ENCODE measurements at regions not wholly inside any gene's neighbourhood (a gene's known extent, or its start where the extent isn't known, plus 50 kb on each side); places are given as distances from the start of the nearest gene placed in this dataset.

DNA sequence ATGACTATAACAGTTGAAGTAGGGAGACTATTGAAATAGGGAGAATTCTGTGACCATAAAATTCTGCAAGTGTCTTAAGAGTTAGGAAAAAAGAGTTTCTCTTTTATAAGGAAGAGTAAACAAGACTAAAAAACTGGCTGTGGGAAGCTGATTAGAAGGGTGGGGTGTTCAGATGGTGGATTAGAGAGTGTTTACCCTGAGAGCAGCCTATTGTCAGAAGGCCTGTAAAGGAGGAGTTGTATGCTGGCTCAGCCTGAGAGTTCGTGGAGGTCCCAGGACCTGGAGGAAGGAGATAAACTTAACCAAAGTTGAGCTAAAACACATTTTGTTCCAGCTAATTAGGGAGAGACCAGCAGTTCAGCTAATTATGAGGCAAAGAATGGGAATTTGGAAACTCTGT is 629.7 kb downstream of the PCDH7 start:
- POLR2A ChIA-PET = no interaction called here
- intact Hi-C loops (cut with micrococcal nuclease; ENCODE audit: unreplicated experiment) = no loop called here

DNA sequence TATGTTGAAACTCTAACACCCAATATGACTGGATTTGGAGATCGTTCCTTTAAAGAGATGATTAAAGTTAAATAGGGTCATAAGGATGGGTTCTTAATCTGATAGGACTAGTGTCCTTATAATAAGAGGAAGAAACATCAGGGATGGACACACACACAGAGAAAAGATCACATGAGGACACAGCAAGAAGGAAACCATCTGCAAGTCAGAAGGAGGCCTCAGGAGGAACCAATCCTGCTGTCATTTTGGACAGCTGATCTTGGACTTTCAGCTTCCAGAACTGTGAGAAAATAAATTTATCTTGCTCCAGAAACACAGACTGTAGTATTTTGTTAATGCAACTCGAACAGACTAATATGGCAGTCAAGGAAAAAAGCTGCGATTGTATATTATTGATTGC is 631.5 kb downstream of the PCDH7 start:
- TF ChIP-seq TCF7L2 (IDR thresholded peaks at IDR 0.05; ENCODE audit: low read depth, low read length) (no peak), POLR2AphosphoS5 (IDR thresholded peaks at IDR 0.05; ENCODE audit: low read depth, low read length) (no peak), SIN3A (IDR thresholded peaks at IDR 0.05; ENCODE audit: borderline replicate concordance, insufficient read depth, low read depth, low read length) (no peak), CTCF (IDR thresholded peaks at IDR 0.05) (no peak)
- TF ChIP-seq, protein P1, sequence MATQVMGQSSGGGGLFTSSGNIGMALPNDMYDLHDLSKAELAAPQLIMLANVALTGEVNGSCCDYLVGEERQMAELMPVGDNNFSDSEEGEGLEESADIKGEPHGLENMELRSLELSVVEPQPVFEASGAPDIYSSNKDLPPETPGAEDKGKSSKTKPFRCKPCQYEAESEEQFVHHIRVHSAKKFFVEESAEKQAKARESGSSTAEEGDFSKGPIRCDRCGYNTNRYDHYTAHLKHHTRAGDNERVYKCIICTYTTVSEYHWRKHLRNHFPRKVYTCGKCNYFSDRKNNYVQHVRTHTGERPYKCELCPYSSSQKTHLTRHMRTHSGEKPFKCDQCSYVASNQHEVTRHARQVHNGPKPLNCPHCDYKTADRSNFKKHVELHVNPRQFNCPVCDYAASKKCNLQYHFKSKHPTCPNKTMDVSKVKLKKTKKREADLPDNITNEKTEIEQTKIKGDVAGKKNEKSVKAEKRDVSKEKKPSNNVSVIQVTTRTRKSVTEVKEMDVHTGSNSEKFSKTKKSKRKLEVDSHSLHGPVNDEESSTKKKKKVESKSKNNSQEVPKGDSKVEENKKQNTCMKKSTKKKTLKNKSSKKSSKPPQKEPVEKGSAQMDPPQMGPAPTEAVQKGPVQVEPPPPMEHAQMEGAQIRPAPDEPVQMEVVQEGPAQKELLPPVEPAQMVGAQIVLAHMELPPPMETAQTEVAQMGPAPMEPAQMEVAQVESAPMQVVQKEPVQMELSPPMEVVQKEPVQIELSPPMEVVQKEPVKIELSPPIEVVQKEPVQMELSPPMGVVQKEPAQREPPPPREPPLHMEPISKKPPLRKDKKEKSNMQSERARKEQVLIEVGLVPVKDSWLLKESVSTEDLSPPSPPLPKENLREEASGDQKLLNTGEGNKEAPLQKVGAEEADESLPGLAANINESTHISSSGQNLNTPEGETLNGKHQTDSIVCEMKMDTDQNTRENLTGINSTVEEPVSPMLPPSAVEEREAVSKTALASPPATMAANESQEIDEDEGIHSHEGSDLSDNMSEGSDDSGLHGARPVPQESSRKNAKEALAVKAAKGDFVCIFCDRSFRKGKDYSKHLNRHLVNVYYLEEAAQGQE (IDR thresholded peaks at IDR 0.05; ENCODE audit: insufficient read depth in 1 of 2, low read depth in 2 of 2, low read length in 1 of 2) = no peak
- DNase-seq (ENCODE audit: low read depth, low spot score) (no peak), ATAC-seq (no peak)
- ChIA-PET POLR2A (no interaction called here), CTCF (no interaction called here)
- no peak overlapping the region for H3K4me3 ChIP-seq (ENCODE audit: low read depth in 2 of 2, low read length in 2 of 2)
- H3K27me3 ChIP-seq (ENCODE audit: control insufficient read depth, insufficient read depth, low read length) = no peaks in the 10 kb centered on the region
- no TSS peak for BruUV-seq (replicated peaks)
- in situ Hi-C loops (cut with HindIII; ENCODE audit: low pct_unique_long_range_greater_than_20kb, low sequenced_read_pairs) (no loop called here), intact Hi-C loops (cut with micrococcal nuclease; ENCODE audit: unreplicated experiment) (no loop called here)
- no peaks in the 10 kb centered on the region for H3K4me1 ChIP-seq (ENCODE audit: control insufficient read depth, insufficient read depth, low read length)
- H3K27ac ChIP-seq (ENCODE audit: low read length) = no peak overlapping the region
- H3K36me3 ChIP-seq (ENCODE audit: control insufficient read depth, insufficient read depth, low read length) = no peaks in the 10 kb centered on the region
- no peaks in the 10 kb centered on the region for H3K9me3 ChIP-seq (ENCODE audit: control insufficient read depth, insufficient read depth, low read depth, low read length)

More for the DNA sequence above, 629.7 kb downstream of the PCDH7 start:
- ATAC-seq = no peak
- no peaks in the 10 kb centered on the region for H3K4me1 ChIP-seq (ENCODE audit: control insufficient read depth, insufficient read depth, low read length)
- no peaks in the 10 kb centered on the region for H3K36me3 ChIP-seq (ENCODE audit: control insufficient read depth, insufficient read depth, low read length)
- no peaks in the 10 kb centered on the region for H3K27me3 ChIP-seq (ENCODE audit: control insufficient read depth, insufficient read depth, low read length)
- TF ChIP-seq CTCF (IDR thresholded peaks at IDR 0.05) = no peak
- no peak for TF ChIP-seq POLR2AphosphoS5 (IDR thresholded peaks at IDR 0.05; ENCODE audit: low read depth, low read length)
- TF ChIP-seq, protein P1 (IDR thresholded peaks at IDR 0.05; ENCODE audit: insufficient read depth in 1 of 2, low read depth in 2 of 2, low read length in 1 of 2) = no peak
- TF ChIP-seq TCF7L2 (IDR thresholded peaks at IDR 0.05; ENCODE audit: low read depth, low read length) = no peak
- no peak for TF ChIP-seq SIN3A (IDR thresholded peaks at IDR 0.05; ENCODE audit: borderline replicate concordance, insufficient read depth, low read depth, low read length)
- no peaks in the 10 kb centered on the region for H3K9me3 ChIP-seq (ENCODE audit: control insufficient read depth, insufficient read depth, low read depth, low read length)
- CTCF ChIA-PET = no interaction called here
- no TSS peak for BruUV-seq (replicated peaks)
- DNase-seq (ENCODE audit: low read depth, low spot score) = no peak
- H3K27ac ChIP-seq (ENCODE audit: low read length) = no peak overlapping the region
- H3K4me3 ChIP-seq (ENCODE audit: low read depth in 2 of 2, low read length in 2 of 2) = no peak overlapping the region
- in situ Hi-C loops (cut with HindIII; ENCODE audit: low pct_unique_long_range_greater_than_20kb, low sequenced_read_pairs) = no loop called here

Measured in Panc1 (cell line).